AG09319 (cell line): ENCODE measurements at regions not wholly inside any gene's neighbourhood (a gene's known extent, or its start where the extent isn't known, plus 50 kb on each side); places are given as distances from the start of the nearest gene placed in this dataset.

ENCODE experiments used
- DNase-seq: peaks from one replicate; pipeline ENCODE4 v3.0.0-alpha.2; 2010; ENCODE audit warnings: low read depth; ENCODE audit errors: extremely low read depth
- CTCF ChIP-seq: IDR thresholded peaks from 2 replicates; pipeline ENCODE4 v1.5.1; 2011; ENCODE audit warnings: low read depth, mild to moderate bottlenecking, inconsistent platforms, low read length, moderate library complexity

- no peak for TF ChIP-seq CTCF
- no peak for DNase-seq
These were observed 156.6 kb upstream of the CASK start for GRCh38 chrX:42079968-42080367.

GRCh38 chrX:42077675-42078074 is 154.3 kb upstream of the CASK start:
- no peak for DNase-seq
- no peak for TF ChIP-seq CTCF

GRCh38 chrX:42075032-42075431 is 151.7 kb upstream of the CASK start:
- TF ChIP-seq CTCF: no peak
- no peak for DNase-seq

GRCh38 chrX:42073448-42073847 is 150.1 kb upstream of the CASK start:
- TF ChIP-seq CTCF: no peak
- no peak for DNase-seq

GRCh38 chrX:42070866-42071265 is 147.5 kb upstream of the CASK start:
- no peak for TF ChIP-seq CTCF
- no peak for DNase-seq

GRCh38 chrX:42054256-42054655 is 130.9 kb upstream of the CASK start:
- no peak for TF ChIP-seq CTCF
- no peak for DNase-seq

- DNase-seq: no peak
- no peak for TF ChIP-seq CTCF
These were observed 127.0 kb upstream of the CASK start for GRCh38 chrX:42050345-42050744.
